ENCODE measurements at regions not wholly inside any gene's neighbourhood (a gene's known extent, or its start where the extent isn't known, plus 50 kb on each side); places are given as distances from the start of the nearest gene placed in this dataset.

DNA sequence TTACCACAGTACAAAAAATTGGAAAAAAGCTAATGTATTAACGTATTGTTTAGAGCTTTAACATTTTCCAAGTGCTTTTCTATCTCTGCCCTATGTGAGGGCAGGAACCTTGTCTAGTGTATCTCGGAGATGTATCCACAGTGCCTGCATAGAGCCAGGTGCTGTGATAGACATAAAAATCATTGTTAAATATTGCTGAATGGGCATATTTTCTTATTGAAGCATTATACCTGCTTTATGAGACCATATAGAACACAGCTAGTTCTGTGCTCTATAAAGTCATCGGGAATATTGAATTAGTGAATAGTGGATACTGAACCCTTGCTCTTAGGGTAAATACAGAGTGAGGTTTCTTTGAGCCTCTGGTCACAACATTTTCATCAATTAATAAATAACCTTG is 163.0 kb downstream of the RNF144B start (continued):
- TF ChIP-seq, protein P1, sequence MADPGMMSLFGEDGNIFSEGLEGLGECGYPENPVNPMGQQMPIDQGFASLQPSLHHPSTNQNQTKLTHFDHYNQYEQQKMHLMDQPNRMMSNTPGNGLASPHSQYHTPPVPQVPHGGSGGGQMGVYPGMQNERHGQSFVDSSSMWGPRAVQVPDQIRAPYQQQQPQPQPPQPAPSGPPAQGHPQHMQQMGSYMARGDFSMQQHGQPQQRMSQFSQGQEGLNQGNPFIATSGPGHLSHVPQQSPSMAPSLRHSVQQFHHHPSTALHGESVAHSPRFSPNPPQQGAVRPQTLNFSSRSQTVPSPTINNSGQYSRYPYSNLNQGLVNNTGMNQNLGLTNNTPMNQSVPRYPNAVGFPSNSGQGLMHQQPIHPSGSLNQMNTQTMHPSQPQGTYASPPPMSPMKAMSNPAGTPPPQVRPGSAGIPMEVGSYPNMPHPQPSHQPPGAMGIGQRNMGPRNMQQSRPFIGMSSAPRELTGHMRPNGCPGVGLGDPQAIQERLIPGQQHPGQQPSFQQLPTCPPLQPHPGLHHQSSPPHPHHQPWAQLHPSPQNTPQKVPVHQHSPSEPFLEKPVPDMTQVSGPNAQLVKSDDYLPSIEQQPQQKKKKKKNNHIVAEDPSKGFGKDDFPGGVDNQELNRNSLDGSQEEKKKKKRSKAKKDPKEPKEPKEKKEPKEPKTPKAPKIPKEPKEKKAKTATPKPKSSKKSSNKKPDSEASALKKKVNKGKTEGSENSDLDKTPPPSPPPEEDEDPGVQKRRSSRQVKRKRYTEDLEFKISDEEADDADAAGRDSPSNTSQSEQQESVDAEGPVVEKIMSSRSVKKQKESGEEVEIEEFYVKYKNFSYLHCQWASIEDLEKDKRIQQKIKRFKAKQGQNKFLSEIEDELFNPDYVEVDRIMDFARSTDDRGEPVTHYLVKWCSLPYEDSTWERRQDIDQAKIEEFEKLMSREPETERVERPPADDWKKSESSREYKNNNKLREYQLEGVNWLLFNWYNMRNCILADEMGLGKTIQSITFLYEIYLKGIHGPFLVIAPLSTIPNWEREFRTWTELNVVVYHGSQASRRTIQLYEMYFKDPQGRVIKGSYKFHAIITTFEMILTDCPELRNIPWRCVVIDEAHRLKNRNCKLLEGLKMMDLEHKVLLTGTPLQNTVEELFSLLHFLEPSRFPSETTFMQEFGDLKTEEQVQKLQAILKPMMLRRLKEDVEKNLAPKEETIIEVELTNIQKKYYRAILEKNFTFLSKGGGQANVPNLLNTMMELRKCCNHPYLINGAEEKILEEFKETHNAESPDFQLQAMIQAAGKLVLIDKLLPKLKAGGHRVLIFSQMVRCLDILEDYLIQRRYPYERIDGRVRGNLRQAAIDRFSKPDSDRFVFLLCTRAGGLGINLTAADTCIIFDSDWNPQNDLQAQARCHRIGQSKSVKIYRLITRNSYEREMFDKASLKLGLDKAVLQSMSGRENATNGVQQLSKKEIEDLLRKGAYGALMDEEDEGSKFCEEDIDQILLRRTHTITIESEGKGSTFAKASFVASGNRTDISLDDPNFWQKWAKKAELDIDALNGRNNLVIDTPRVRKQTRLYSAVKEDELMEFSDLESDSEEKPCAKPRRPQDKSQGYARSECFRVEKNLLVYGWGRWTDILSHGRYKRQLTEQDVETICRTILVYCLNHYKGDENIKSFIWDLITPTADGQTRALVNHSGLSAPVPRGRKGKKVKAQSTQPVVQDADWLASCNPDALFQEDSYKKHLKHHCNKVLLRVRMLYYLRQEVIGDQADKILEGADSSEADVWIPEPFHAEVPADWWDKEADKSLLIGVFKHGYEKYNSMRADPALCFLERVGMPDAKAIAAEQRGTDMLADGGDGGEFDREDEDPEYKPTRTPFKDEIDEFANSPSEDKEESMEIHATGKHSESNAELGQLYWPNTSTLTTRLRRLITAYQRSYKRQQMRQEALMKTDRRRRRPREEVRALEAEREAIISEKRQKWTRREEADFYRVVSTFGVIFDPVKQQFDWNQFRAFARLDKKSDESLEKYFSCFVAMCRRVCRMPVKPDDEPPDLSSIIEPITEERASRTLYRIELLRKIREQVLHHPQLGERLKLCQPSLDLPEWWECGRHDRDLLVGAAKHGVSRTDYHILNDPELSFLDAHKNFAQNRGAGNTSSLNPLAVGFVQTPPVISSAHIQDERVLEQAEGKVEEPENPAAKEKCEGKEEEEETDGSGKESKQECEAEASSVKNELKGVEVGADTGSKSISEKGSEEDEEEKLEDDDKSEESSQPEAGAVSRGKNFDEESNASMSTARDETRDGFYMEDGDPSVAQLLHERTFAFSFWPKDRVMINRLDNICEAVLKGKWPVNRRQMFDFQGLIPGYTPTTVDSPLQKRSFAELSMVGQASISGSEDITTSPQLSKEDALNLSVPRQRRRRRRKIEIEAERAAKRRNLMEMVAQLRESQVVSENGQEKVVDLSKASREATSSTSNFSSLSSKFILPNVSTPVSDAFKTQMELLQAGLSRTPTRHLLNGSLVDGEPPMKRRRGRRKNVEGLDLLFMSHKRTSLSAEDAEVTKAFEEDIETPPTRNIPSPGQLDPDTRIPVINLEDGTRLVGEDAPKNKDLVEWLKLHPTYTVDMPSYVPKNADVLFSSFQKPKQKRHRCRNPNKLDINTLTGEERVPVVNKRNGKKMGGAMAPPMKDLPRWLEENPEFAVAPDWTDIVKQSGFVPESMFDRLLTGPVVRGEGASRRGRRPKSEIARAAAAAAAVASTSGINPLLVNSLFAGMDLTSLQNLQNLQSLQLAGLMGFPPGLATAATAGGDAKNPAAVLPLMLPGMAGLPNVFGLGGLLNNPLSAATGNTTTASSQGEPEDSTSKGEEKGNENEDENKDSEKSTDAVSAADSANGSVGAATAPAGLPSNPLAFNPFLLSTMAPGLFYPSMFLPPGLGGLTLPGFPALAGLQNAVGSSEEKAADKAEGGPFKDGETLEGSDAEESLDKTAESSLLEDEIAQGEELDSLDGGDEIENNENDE (IDR thresholded peaks at IDR 0.05; ENCODE audit: low read depth, low read length), result no peak
- peak; percentile 88 for TF ChIP-seq ZNF316 (IDR thresholded peaks at IDR 0.05)
- no peak for TF ChIP-seq MLLT1 (IDR thresholded peaks at IDR 0.05)
- no peak for TF ChIP-seq CHD4 (IDR thresholded peaks at IDR 0.05; ENCODE audit: insufficient read depth, insufficient replicate concordance, low read depth, low read length, poor library complexity, severe bottlenecking)
- no peak for TF ChIP-seq ZNF282 (CRISPR knock-in tag; IDR thresholded peaks at IDR 0.05)
